HuH-7 (cell line): ENCODE measurements at regions not wholly inside any gene's neighbourhood (a gene's known extent, or its start where the extent isn't known, plus 50 kb on each side); places are given as distances from the start of the nearest gene placed in this dataset.
"Not testable (repeated sequence)": the region's sequence is repeated elsewhere in the genome, so short reads cannot be mapped to it uniquely, and the experiment has no call there.

Source experiments
- DNase-seq: peaks from one replicate; pipeline ENCODE4 v3.0.0; 2011; ENCODE audit warnings: low spot score

GRCh38 chr4:79743014-79743413 lies 330.0 kb downstream of the ANTXR2 start:
- no peak for DNase-seq

- no peak for DNase-seq
These were observed 331.9 kb upstream of the GK2 start for GRCh38 chr4:79739912-79740311.

GRCh38 chr4:79723507-79723906 lies 315.5 kb upstream of the GK2 start:
- DNase-seq: no peak

- DNase-seq: no peak
These were observed 292.3 kb upstream of the GK2 start for GRCh38 chr4:79700356-79700755.

GRCh38 chr4:79697444-79697843 lies 289.4 kb upstream of the GK2 start:
- no peak for DNase-seq

- DNase-seq: not testable (repeated sequence)
These were observed 288.5 kb upstream of the GK2 start for GRCh38 chr4:79696534-79696933.

GRCh38 chr4:79695848-79696247 lies 287.8 kb upstream of the GK2 start:
- no peak for DNase-seq

GRCh38 chr4:79689740-79690139 lies 281.7 kb upstream of the GK2 start:
- no peak for DNase-seq

GRCh38 chr4:79688691-79689090 lies 280.7 kb upstream of the GK2 start:
- no peak for DNase-seq

GRCh38 chr4:79687006-79687405 lies 279.0 kb upstream of the GK2 start:
- no peak for DNase-seq

GRCh38 chr4:79685542-79685941 lies 277.5 kb upstream of the GK2 start:
- DNase-seq: no peak

GRCh38 chr4:79684516-79684915 lies 276.5 kb upstream of the GK2 start:
- no peak for DNase-seq

- no peak for DNase-seq
These were observed 274.9 kb upstream of the GK2 start for GRCh38 chr4:79682801-79683530.

- no peak for DNase-seq
These were observed 274.1 kb upstream of the GK2 start for GRCh38 chr4:79682161-79682560.

GRCh38 chr4:79679859-79680258 lies 271.8 kb upstream of the GK2 start:
- DNase-seq: no peak

- no peak for DNase-seq
These were observed 270.6 kb upstream of the GK2 start for GRCh38 chr4:79678472-79679202.

GRCh38 chr4:79676705-79677104 lies 268.7 kb upstream of the GK2 start:
- DNase-seq: no peak

GRCh38 chr4:79674906-79675305 lies 266.9 kb upstream of the GK2 start:
- DNase-seq: not testable (repeated sequence)

- DNase-seq: no peak
These were observed 265.9 kb upstream of the GK2 start for GRCh38 chr4:79673898-79674297.

- no peak for DNase-seq
These were observed 265.3 kb upstream of the GK2 start for GRCh38 chr4:79673377-79673776.

GRCh38 chr4:79666875-79667274 lies 258.8 kb upstream of the GK2 start:
- no peak for DNase-seq

- no peak for DNase-seq
These were observed 258.1 kb upstream of the GK2 start for GRCh38 chr4:79666112-79666511.

- DNase-seq: no peak
These were observed 255.8 kb upstream of the GK2 start for GRCh38 chr4:79663865-79664264.

- no peak for DNase-seq
These were observed 255.1 kb upstream of the GK2 start for GRCh38 chr4:79663141-79663540.
